Activated CD4-positive, alpha-beta T cell treated with anti-CD3 and anti-CD28 coated beads, Interleukin-10, Interleukin-2, amounts not matched to agents 100 ng/mL and 50 ng/mL, durations not matched to agents 16 hours and 8 hours (primary cell): ENCODE measurements at regions not wholly inside any gene's neighbourhood (a gene's known extent, or its start where the extent isn't known, plus 50 kb on each side); places are given as distances from the start of the nearest gene placed in this dataset.
"Not testable (repeated sequence)": the region's sequence is repeated elsewhere in the genome, so short reads cannot be mapped to it uniquely, and the experiment has no call there.

ENCODE experiments used
- DNase-seq: peaks from one replicate; pipeline ENCODE4 v3.0.0-alpha.2; 2020

DNA sequence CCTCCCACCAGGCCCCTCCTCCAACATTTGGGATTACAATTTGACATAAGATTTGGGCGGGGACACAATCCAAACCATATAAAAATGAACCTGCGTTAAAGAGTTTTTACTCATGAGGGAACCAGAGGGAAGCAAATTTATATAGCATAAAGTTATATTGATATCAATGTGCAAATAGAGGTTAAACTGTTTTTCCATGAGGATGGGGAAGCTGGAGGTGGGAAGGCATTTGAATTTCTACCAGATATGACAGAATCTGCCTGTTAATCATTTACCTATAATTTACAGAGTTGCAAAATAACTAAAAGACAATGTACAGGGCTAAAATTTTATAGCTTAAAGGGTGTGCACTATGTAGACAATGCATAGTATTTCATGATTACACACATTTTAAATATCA, 322.0 kb upstream of the FKBP1C start:
- DNase-seq = no peak

GRCh38 chr6:62891065-62891647, 320.1 kb upstream of the FKBP1C start:
- peak; percentile 0 for DNase-seq

DNA sequence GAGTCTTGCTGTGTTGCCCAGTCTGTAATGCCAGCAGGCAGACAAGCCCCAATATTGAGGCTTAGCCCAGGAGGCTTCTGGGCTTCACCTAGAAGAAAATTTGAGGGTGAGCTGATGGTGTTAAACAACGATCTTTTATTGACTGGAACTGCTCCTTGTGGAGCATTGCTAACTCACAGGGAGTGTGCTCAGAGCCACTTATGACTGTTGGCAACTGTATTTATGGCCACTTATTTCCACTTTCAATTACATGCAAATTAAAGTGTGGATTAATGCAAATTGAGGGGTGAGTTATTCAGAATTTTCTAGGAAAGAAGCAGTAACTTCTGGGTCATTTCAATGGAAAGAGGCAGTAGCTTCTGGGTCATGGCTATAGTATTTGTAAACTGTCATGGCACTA, 317.2 kb upstream of the FKBP1C start:
- no peak for DNase-seq

- DNase-seq = no peak
These were observed 308.0 kb upstream of the FKBP1C start for GRCh38 chr6:62903266-62903665.

- no peak for DNase-seq
These were observed 306.6 kb upstream of the FKBP1C start for GRCh38 chr6:62904687-62905086.

- no peak for DNase-seq
These were observed 296.7 kb upstream of the FKBP1C start for GRCh38 chr6:62914530-62914929.

DNA sequence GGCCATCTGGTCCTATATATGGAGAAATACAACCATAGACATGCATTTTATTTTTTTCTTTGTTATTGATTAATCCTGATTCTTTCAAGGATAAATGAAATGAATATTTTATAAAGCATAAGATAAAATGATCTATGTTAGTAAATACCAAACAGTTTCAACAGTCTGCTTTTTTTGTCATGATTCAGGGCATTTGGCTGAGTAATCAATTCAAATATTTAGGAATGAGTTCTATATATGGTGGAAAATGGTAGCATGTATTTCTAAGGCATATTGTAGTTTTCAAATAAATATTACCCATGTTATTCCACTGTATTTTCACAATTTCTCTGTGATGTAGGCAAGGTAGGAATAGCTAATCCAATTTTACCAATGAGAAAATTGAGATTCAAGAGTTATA, 287.5 kb upstream of the FKBP1C start:
- DNase-seq = no peak

- no peak for DNase-seq
These were observed 270.4 kb upstream of the FKBP1C start for GRCh38 chr6:62940848-62941247.

- DNase-seq = no peak
These were observed 269.3 kb upstream of the FKBP1C start for GRCh38 chr6:62942000-62942399.

- DNase-seq = no peak
These were observed 242.4 kb upstream of the FKBP1C start for GRCh38 chr6:62968834-62969233.

GRCh38 chr6:62971976-62972658, 239.2 kb upstream of the FKBP1C start:
- no peak for DNase-seq

GRCh38 chr6:62974452-62974851, 236.8 kb upstream of the FKBP1C start:
- DNase-seq = no peak

- no peak for DNase-seq
These were observed 234.7 kb upstream of the FKBP1C start for GRCh38 chr6:62976566-62976965.

- DNase-seq = no peak
These were observed 232.3 kb upstream of the FKBP1C start for GRCh38 chr6:62978920-62979319.

DNA sequence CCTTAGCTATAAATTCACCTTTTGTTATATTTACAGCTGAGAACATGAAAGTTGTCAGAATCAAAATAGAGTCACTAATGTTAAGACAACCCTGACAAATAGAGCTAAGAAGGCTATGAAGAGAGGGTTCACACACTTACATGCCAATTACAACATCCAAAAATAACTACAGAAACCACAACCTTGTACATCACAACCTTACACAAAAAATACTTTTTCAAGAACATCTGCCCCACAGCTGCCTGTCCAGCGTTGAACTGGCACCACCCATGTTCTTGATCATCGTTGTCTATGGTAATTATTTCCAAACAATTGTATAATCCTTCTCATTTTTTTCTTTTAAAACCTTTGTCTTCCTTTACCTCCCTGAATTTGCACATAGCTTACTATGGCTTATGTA, 231.2 kb upstream of the FKBP1C start:
- DNase-seq = no peak

DNA sequence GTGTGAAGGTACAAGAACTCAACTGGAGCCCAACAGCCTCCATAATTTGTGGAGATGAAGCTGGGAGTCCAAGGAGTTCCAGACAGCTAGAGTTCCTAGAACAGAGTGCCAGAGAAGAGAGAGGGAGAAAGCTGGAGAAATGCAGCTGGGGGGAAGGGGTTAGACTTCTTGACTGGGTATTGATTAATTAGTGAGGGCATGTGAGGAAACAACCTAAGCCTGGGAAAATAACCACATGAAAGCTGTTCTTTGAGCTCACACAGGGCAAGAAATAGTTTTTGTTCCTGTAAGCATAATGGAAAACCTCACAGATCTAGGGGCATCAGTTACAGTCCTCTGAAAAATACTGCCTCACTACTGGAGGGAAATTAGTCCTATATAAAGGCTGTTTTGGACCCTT, 230.5 kb upstream of the FKBP1C start:
- DNase-seq = no peak

GRCh38 chr6:62982951-62983350, 228.3 kb upstream of the FKBP1C start:
- DNase-seq = no peak

DNA sequence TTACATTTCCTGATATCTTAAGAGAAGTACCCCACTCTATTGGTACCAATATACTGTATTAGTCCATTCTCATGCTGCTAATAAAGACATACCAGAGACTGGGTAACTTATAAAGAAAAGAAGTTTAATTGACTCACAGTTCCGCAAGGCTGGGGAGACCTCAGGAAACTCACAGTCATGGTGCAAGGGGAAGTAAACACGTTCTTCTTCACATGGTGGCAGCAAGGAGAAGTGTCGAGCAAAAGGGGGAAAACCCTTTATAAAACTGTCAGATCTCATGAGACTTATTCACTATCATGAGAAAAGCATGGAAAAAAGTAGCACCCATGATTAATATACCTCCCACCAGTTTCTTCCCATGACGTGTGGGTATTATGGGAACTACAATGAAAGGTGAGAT, 219.6 kb upstream of the FKBP1C start:
- DNase-seq = not testable (repeated sequence)

- no peak for DNase-seq
These were observed 217.3 kb upstream of the FKBP1C start for GRCh38 chr6:62993951-62994350.

GRCh38 chr6:62998022-62998421, 213.2 kb upstream of the FKBP1C start:
- no peak for DNase-seq

DNA sequence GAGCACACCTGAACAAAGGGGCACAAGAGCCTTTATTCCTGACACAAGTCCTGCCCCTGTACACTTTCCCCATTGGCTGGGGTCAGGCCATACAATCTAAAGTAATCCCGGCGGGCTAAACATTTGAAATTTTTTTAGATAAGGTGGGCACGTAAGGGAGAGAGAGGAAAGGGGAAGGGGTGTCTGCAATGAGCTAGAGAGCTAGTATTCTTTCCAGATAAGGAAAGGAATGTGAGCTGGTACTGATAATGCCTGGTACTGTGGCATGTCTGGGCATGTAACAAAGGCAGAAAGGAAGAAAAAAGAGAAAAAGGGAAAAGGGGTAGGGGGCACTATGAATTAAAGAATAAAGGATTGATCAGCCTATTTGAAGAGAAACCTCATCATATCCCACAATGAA, 212.0 kb upstream of the FKBP1C start:
- DNase-seq = not testable (repeated sequence)

DNA sequence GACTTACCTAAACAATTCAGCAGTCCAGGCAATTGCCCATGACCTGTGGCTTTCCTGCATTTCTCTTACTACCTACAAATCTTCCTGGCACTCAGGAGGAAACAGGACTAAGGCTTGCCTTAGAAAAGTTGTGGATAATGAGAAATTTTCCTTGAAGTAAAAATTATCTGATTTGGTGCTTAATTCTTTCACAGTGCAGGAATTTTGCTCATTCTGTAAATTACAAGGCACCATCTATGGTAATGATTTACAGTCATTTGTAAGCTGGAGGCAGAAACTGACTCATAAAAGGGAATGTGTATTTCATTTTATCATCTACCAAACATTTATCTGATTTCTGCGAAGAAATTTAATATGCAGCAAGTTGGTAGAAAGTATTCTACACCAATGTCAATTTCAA, 211.5 kb upstream of the FKBP1C start:
- no peak for DNase-seq

DNA sequence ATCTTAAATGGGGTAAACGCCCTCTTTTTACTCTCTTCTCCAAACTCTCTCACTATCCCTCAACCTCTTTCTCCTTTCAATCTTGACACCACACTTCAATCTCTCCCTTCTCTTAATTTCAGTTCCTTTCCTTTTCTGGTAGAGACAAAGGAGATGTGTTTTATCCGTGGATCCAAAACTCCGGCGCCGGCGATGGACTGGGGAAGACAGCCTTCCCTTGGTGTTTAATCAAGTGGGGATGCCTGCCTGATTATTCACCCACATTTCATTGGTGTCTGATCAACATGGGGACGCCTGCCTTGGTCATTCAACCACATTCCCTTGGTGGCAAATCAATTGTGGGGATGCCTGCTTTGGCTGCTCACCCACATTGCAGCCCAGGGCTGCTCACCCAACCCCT, 205.3 kb upstream of the FKBP1C start:
- DNase-seq = not testable (repeated sequence)

GRCh38 chr6:63010962-63011361, 200.3 kb upstream of the FKBP1C start:
- DNase-seq = not testable (repeated sequence)

DNA sequence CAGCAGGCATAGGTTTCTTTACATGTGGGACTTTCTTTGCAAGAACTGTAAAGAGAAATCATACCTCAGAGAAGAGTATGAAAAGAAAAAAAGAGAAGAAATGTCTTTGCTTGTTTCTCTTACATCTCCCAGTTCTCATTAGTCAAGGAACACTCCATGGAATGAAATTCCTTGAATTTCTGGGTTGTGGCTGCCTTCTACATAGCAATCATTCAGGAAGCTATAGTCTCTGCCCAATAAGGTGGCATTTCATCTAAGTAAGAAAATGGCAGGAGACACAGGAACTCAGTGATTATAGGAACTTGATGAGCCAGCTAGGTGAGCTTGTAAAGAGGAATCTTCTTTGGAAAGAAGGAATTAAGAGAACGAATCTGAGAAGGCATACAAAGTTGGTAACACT, 197.0 kb upstream of the FKBP1C start:
- no peak for DNase-seq
